GM13977 (cell line): ENCODE measurements at regions not wholly inside any gene's neighbourhood (a gene's known extent, or its start where the extent isn't known, plus 50 kb on each side); places are given as distances from the start of the nearest gene placed in this dataset.

Source experiments
- DNase-seq: peaks from one replicate; pipeline ENCODE4 v3.0.0; 2012; ENCODE audit warnings: low spot score
- CTCF ChIP-seq: IDR thresholded peaks from 2 replicates; pipeline ENCODE4 v1.5.1; 2012; ENCODE audit warnings: mild to moderate bottlenecking, control low read depth; ENCODE audit not compliant: insufficient read depth; ENCODE audit errors: extremely low read depth, missing control alignments
- in situ Hi-C: fragments of 300-500 bp; cut with MboI; formaldehyde crosslinking; loops from one replicate; pipeline ENCODE4 v1.12.0; 2022; ENCODE audit warnings: low sequenced_read_pairs, low pct_unique_long_range_greater_than_20kb, mixed read lengths, inconsistent platforms; ENCODE audit not compliant: unreplicated experiment

- in situ Hi-C loops: no loop called here
Observed at GRCh38 chr7:155972651-155973390, 160.6 kb upstream of the SHH start.

GRCh38 chr7:155972247-155972646, 160.0 kb upstream of the SHH start:
- in situ Hi-C loops: no loop called here
- TF ChIP-seq CTCF: no peak
- DNase-seq: no peak

More at GRCh38 chr7:155972651-155973390, 160.6 kb upstream of the SHH start:
- no peak for DNase-seq
- TF ChIP-seq CTCF: no peak

- no peak for DNase-seq
- in situ Hi-C loops: no loop called here
- TF ChIP-seq CTCF: no peak
Observed at GRCh38 chr7:155971180-155971770, 159.0 kb upstream of the SHH start.

GRCh38 chr7:155969192-155969929, 157.1 kb upstream of the SHH start:
- in situ Hi-C loops: no loop called here

GRCh38 chr7:155965010-155965409, 152.7 kb upstream of the SHH start:
- no peak for DNase-seq
- no peak for TF ChIP-seq CTCF
- in situ Hi-C loops: no loop called here

More at GRCh38 chr7:155969192-155969929, 157.1 kb upstream of the SHH start:
- no peak for DNase-seq
- TF ChIP-seq CTCF: no peak

- TF ChIP-seq CTCF: no peak
- DNase-seq: no peak
- in situ Hi-C loops: no loop called here
Observed at GRCh38 chr7:155964543-155964942, 152.3 kb upstream of the SHH start.
